GM19395 (cell line): ENCODE measurements at regions not wholly inside any gene's neighbourhood (a gene's known extent, or its start where the extent isn't known, plus 50 kb on each side); places are given as distances from the start of the nearest gene placed in this dataset.
"Not testable (repeated sequence)": the region's sequence is repeated elsewhere in the genome, so short reads cannot be mapped to it uniquely, and the experiment has no call there.

Experiments used
- ATAC-seq: cut with Tn5 transposase; IDR thresholded peaks from one replicate; pipeline ENCODE4 v1.9.1; 2021; ENCODE audit warnings: mild to moderate bottlenecking, moderate library complexity; ENCODE audit not compliant: unreplicated experiment

DNA sequence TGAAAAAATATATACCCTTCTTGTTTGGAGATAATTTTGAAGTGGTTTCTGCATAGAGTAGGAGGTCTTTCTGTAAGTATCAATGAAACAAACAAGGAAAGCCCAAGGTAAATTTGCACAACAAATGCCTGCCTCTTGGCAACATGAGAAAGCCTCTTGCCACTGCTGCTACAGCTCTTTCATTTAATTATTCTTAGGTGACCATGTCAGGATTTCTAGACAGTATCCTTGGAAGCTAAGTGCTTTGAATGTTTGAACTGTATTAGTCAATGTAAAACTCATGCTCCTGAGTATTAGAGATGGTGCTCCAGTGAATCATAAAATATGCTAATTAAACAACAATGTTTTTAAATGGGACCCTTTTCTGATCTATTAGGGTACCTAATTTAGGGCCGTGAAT, 81.2 kb upstream of the ITGB1 start:
- ATAC-seq = no peak

DNA sequence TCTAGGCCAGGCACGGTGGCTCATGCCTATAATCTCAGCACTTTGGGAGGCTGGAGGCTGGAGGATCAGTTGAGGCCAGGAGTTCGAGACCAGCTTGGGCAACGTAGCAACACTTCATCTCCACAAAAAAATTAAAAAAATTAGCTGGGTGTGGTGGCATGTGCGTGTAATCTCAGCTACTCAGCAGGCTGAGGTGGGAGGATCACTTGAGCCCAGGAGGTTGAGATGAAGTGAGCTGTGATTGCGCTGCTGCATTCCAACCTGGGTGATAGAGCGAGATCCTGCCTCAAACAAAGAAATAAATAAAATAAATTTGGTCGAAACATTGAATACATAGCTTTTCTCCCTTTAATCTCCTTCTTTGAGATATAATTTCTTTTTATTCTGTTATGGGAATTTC, 80.6 kb upstream of the ITGB1 start:
- ATAC-seq = no peak

DNA sequence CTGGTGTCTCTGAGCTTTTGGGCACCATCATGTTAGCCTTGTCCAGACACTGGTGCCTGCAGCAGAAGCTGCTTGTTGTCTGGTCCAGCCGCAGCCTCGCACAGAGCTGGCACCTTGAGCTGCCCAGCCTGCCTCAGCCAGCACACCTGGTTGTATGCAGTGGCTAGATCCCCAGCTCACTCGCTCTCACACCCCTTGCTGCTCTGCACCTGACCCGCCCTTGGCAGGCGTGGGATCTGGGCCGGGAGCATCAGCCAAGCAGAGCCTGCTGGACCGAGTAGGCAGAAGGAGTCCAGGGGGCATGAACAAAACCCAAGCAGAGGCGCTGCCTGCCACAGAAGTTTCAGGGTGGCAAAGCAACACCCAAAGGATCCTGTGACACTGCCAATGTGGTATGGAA, 79.7 kb upstream of the ITGB1 start:
- ATAC-seq = no peak

DNA sequence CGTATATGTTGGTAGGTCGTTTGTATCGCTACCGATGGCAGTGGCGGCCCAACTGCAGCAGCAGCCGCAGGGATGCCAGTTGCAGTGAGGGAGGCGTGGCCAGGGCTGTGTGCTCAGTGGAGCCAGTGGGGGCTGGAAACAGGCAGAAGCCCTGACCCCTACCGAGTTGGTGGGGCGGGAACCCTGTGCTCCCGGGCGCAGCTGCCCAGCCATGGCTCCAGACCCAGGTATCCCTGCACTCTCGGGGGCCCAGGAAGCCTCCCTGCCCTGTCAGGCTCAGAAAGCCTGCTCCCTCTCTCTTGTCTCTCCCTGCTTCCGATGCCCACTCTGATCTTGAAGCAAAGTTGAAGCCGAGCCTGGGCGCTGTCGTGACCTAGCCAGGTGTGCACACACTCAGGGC, 78.6 kb upstream of the ITGB1 start:
- no peak for ATAC-seq

DNA sequence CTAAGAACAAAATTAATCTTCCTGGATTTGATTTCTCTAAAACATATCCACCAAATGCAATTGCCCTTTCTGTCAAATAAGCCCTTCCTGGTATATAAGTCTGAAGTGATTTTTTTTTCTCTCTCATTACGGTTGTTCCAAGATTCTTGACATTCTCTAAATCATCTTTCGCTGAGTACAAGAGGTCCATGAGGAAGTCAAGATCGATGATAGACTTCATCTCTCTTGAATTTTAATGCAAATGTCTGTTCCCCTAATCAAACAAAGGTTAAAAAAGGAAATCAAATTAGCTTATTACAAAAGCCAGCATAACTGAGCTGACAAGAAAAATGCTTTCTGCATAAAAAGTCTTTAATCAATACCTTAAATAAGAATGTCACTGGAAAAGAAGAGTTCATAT, 77.4 kb upstream of the ITGB1 start:
- ATAC-seq = no peak

DNA sequence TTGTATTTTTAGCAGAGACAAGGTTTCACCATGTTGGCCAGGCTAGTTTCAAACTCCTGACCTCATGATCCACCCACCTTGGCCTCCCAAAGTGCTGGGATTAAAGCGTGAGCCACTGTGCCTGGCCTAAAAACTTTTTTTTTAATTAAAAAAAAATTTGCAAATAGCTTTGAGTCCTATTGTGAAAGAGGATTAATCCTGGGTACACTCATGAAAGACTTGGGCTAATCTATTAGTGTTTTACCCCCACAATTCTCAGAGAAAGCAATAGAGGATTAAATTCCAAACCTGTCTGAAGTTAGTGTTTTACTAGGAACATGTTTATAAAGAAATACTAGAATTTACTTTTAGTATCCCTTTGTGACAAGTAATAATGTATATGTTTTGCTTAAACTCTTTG, 76.9 kb upstream of the ITGB1 start:
- no peak for ATAC-seq

DNA sequence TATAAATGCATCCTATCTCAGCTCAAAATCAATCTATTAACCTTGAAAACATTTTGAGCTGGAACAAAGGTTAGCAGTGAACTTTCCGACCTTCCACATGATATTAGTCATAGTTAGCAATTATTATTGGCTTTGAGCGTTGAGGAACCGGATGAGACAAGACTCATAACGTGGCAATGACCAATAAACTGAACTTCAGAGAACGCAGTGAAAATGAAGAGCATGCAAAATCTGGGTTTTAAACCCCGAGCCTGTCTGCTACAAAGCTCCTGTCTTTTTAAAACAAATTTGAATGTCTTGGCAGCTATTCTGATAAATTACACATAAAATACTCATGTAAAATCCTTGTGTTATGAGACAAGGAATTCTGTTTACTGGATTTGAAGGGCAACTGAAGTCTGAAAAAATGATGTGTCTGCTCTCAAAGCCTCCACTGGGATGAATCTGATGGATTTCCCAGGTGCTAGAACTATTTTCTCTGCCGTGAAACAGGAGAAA, 74.7 kb upstream of the ITGB1 start:
- ATAC-seq = no peak

DNA sequence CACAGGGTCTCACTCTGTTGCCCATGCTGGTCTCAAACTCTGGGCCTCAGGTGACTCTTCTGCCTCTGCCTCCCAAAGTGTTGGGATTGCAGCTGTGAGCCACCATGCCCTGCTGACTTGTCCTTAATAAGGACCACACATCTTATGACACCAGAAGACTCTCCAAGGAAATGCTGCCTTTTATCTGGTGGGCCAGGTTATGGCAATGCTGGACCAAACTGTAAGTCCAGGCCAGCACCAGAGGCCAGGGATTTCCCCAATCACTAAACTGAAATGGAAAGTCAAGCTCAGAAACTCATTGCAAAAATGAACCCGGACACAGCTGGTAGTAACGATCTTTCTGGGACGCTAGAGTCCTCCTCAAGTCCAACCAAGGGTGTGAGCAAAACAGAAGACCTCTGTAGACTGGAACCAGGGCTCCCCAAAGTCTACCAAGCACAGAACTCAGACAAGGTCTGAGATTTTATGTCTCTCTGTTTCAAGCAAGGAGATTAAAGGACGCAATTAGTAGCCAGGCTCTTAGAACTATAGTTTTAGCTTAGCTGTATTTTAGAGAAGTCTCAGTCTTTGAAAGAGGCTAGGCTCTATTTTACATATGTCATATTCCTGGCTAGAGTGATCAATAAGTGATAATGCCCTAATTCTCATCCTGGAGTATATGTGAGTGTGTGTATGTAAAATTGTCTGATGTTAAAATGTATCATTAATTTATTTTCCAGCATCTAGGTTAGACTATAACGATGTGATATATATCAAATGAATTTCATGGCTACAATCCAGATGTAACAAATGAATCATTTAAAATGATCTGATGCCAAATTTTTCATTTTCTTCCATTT, 74.0 kb upstream of the ITGB1 start:
- ATAC-seq = no peak

DNA sequence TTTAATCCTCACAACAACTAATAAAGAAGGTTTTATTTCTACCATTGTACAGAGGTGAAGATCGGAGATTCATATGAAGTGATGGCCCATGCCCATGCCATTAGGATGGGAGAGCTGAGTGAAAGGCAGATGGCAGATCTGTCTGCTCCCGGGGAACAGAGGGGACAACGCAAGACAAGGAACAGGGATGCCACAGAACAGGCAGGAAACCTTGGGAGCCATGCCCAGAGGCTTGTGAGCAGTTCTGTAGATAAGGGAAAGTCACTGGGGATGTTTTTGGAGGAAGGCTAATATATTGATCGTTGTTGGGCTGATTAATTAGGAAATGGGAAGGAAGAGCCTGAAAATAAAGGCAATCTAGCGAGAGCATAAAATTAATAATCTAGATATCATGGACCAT, 73.1 kb upstream of the ITGB1 start:
- ATAC-seq = no peak

DNA sequence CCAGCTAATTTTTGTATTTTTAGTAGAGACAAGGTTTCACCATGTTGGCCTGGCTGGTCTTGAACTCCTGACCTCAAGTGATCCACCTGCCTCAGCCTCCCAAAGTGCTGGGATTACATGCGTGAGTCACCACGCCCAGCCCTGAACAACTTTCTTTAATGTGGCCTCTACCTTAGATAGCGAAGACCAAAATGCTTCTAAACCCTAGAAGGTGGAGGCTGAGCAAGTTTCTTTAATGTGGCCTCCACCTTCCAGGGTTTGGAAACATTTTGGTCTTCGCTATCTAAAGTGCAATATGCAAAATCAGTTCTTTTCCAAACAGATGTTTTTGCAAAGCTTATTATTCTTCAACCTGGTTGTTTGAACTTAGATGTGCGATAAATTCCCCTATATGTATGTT, 70.5 kb upstream of the ITGB1 start:
- not testable (repeated sequence) for ATAC-seq

DNA sequence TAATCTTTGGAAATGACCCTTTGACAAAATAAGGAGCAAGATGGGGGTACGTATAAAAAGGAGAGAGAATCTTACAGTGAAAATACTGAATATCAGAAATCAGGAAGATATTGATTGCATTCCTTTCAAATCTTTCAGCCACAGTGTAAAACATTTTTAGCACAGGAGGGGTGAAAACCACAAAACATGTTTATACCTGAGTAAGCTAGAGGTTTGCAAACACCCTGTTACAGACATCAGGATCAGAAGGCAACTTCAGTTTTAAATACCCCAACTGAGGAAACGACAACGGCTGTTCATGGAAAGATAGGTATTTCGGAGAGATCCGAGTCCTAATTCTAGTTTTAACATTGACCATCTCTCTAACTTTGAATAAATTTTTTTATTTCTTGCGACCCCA, 69.1 kb upstream of the ITGB1 start:
- no peak for ATAC-seq

DNA sequence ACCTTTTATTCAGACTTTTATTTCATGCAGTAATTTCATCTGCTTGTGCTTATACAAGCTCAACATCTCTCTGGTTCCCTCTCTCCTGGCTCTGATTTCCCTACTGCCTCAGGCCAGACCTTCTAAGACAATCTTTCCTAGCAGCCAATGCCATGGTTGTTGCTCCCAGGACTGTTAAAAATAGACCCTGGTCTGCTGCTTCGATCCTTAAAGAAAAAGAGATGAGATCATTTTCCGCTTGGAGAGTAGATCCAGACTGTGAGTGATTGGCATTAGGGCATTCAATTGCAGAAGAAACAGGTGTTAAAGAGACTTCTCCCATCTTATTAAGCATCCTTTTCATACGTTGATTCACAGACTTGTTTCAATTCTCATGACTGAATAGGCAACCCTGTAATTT, 68.4 kb upstream of the ITGB1 start:
- ATAC-seq = no peak

DNA sequence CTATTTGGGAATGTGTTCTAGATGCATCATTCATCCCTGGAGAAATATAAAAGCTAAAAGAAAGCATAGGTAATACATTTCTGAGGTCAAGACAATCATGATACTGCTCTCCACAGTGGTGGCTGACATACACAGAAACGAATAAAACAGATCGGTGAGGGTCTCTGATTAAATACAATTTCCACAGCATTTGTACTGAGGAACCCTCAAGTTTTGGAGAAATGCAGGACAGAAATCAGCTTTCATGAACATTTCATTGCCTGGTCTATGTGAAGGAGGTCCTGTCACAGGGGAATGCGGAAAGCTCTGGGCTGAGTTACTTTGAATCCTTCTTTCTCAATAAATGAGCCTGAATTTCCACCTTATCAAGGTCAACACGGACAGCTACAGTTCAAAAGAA, 67.9 kb upstream of the ITGB1 start:
- ATAC-seq = no peak

DNA sequence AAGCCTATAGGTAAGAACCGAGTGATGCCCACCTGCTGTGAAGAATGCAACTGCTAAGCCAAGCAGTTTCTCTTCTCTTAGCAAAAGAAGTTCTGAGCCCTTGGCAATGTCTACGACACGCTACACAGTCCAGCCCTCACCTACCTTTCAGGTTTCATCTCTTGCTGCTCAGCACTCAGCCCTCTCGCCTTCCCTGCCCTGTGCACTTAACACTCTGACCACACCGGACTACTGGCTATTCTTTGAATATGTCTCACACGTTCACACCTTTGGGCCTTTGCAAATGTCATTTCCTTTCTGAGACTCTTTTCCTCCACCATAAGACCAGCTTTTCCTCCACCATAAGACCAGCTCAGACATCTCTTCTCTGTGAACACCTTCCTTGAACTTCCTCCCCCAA, 67.0 kb upstream of the ITGB1 start:
- no peak for ATAC-seq

DNA sequence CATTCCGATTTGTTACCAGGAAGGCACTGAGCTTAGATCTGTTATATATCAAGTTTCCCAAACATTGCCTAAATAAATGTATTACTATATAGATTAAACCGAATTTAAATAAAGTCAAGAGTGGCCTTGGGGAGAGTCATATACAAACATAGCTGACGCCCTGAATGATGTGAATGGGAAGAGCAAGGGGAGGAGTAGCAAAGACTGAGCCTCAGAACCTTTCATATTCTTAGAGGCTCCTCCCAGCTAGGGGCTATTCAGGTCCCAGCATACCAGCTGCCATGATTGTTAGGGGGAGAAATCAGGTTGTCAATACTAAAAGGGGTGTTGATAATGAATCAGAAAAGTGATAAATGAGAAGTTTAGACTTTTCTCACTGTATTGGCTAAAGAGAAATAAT, 64.7 kb upstream of the ITGB1 start:
- no peak for ATAC-seq

DNA sequence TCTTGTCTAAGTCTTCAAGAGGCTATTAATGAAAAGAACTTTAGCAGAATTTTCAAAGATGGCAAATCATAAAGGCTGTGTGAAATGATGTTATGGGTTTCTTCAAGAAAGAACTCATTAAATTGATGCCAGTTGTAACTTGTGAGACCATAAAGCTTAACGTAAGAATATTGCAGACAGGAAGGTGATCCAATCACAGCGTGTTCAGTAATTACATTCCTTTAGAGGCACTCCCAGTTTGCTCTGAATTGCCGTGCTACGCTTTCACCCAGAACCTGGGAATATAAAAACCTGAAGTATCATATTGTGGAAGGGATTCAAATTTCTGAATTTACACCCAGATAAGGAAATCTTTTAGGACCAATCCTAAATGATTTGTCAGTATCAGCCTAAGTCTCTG, 64.1 kb upstream of the ITGB1 start:
- ATAC-seq = no peak

DNA sequence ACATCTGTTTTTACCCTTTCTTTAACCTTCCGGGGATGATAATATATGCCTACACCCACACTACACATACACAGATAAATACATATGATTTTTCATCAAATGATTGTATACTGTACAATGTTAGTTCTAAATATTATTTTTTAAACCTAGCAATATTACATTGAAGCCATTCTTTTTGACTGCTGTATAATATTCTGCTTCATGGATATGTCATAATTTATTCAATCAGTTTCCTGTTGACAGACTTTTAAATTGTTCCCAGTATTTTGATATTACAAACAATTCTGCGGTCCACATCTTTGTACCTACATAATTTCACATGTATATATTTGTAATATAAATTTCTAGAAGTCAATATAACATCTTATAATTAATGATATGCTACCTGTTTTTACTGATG, 59.0 kb upstream of the ITGB1 start:
- ATAC-seq = no peak

DNA sequence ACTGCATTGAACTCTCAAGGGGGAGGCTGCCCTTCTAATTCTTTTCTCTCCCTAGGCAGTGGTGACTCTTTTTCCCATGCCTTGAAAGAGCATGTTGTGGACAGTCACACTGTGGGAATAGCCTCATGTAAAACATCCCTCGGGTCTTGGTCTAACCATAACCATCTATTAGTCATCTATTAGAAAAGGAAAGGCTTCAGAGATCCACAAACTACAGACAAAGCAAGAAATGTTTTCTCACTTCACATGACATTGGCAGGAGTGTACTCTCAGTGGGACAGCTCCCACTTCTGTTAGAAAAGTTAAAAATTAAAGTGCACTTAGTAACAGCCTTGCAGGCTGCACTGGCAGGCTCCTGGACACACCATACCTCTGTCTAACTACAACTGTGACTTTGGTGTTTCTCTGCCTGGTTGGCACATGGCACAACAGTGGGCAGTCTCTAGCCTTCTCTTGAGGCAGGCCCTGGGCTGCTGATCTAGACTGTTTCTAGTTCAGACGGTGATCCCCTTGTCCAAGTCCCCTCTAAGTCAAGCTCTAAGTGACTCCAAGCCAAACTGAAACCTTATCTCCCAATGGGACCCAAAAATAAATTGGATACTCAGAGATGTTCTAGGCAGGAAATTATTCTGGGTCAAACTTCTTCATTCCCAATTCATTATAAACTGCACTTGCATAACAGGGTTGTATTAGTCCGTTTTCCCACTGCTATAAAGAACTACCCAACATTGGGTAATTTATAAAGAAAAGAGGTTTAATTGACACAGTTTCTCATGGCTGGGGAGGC, 57.9 kb upstream of the ITGB1 start:
- ATAC-seq = no peak

DNA sequence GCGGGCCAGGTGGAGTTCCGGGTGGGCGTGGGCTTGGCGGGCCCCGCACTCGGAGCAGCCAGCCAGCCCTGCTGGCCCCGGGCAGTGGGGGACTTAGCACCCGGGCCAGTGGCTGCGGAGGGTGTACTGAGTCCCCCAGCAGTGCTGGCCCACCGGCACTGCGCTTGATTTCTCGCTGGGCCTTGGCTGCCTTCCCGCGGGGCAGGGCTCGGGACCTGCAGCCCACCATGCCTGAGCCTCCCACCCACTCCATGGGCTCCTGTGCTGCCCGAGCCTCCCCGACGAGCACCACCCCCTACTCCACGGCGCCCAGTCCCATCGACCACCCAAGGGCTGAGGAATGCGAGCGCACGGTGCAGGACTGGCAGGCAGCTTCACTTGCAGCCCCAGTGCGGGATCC, 55.3 kb upstream of the ITGB1 start:
- not testable (repeated sequence) for ATAC-seq

DNA sequence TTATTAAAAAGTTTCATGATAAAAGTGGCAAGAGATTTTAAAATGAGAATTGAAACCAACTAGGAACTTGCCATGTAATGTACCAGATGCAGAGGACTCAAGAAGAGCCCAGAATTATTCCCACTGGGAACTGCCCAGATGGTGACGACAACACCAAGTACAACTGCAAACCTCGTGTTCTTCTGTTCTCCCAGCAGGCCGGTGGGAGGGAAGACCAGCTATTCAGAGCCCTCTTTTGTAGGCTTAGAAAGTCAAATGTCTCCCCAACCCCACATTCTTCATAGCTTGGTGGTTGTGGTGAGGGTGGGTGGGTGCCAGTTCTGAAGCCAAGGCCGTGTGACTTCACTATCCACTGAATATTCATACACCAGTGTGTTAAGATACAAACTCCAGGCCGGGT, 54.3 kb upstream of the ITGB1 start:
- ATAC-seq = no peak

DNA sequence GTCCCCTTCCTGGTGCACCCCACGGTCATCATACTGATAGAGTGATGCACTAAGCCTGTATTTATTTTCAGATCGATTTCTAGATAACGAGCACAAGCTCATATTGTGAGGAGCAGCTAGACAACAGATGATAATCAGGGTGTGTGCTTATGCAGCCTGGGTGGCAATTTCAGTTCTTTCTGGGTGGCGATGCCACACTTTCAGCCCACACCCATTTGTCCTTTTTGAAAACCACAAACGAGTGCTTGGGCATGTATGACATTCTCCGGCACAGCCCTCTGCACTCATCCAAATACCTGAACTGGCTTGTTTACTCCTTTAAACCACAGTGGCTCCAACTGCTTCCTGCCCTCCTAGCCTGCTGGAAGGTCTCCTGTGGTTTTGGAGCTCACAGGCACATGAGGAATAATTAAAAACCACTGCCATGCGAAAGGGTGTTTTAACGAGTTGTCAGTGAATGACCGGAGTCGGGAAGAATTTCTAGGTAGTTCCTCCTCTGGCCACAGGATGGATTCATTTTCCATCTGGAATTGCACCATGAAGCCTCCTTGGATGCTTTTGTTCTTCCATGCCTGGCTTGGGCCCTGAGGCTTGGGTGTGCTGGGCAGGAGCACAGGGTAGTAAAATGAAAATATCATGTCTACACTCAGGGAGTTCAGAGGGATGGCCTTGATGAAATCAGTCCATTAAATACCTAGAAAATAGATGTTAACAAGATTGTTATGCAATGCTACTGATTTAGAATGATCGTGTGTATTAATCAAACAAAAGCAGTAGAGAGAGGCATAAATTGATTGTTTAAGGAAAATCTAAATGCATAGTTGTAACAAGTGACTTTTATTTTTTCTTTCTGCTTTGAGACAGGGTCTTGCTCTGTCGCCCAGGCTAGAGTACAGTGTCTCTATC, 52.4 kb upstream of the ITGB1 start:
- no peak for ATAC-seq
